ENCODE measurements at regions not wholly inside any gene's neighbourhood (a gene's known extent, or its start where the extent isn't known, plus 50 kb on each side); places are given as distances from the start of the nearest gene placed in this dataset.

GRCh38 chrX:128582036-128582435, 529.8 kb upstream of the ACTRT1 start:
- H4K8ac ChIP-seq (ENCODE audit: low read depth, low read length) = no peak overlapping the region
- H3K4me1 ChIP-seq (ENCODE audit: control insufficient read depth in 2 of 2, insufficient read depth in 1 of 2, low read depth in 1 of 2, low read length in 2 of 2) = no peaks in the 10 kb centered on the region
- H3K4me3 ChIP-seq (ENCODE audit: low read length in 2 of 2) = no peak overlapping the region
- H2BK120ac ChIP-seq (ENCODE audit: low read depth, low read length) = no peak overlapping the region
- H2BK12ac ChIP-seq (ENCODE audit: low read length) = no peak overlapping the region
- H3K18ac ChIP-seq (ENCODE audit: low read length) = no peak overlapping the region
- H4K91ac ChIP-seq (ENCODE audit: low read depth, low read length, poor library complexity) = no peak overlapping the region
- no peaks in the 10 kb centered on the region for H3K79me1 ChIP-seq (ENCODE audit: low read depth, low read length)
- H3K9me3 ChIP-seq (replicated peaks in 1 of 2; ENCODE audit: control insufficient read depth in 2 of 2, insufficient read depth in 1 of 2, low read depth in 1 of 2, low read length in 2 of 2) = no peaks in the 10 kb centered on the region
- H3K36me3 ChIP-seq (replicated peaks in 1 of 2; ENCODE audit: control insufficient read depth in 2 of 2, insufficient read depth in 2 of 2, low read length in 2 of 2) = no peaks in the 10 kb centered on the region
- no peak for DNase-seq (ENCODE audit: low spot score)
- H3K27ac ChIP-seq (replicated peaks; ENCODE audit: low read length) = no peak overlapping the region
- no peak overlapping the region for H2BK5ac ChIP-seq (ENCODE audit: low read length)
- H3K4me2 ChIP-seq (ENCODE audit: insufficient read depth, low read length, poor library complexity, severe bottlenecking) = no peak overlapping the region
- WGBS, 2 donors (ENCODE audit: extremely low coverage in 2 of 2, insufficient read length in 2 of 2, insufficient replicate concordance in 1 of 2) = no CpG with 5 or more reads among the region's 6 CpGs
- H3K14ac ChIP-seq (ENCODE audit: low read length) = no peak overlapping the region
- H3K4ac ChIP-seq (ENCODE audit: low read length) = no peak overlapping the region
- H2AK5ac ChIP-seq (ENCODE audit: low read depth, low read length) = no peak overlapping the region
- no peak overlapping the region for H2BK15ac ChIP-seq (ENCODE audit: low read length)
- no peaks in the 10 kb centered on the region for H3K27me3 ChIP-seq (ENCODE audit: control insufficient read depth in 3 of 3, insufficient read depth in 3 of 3, low read depth in 1 of 3, low read length in 3 of 3)
- H3K9ac ChIP-seq (ENCODE audit: low read depth, low read length, poor library complexity) = no peak overlapping the region
- H2AFZ ChIP-seq (ENCODE audit: low read length) = no peak overlapping the region
- H3K23ac ChIP-seq (ENCODE audit: low read depth, low read length, poor library complexity) = no peak overlapping the region

GRCh38 chrX:128581615-128582014, 529.4 kb upstream of the ACTRT1 start:
- no peak overlapping the region for H4K91ac ChIP-seq (ENCODE audit: low read depth, low read length, poor library complexity)
- no peaks in the 10 kb centered on the region for H3K4me1 ChIP-seq (ENCODE audit: control insufficient read depth in 2 of 2, insufficient read depth in 1 of 2, low read depth in 1 of 2, low read length in 2 of 2)
- WGBS, 2 donors (ENCODE audit: extremely low coverage in 2 of 2, insufficient read length in 2 of 2, insufficient replicate concordance in 1 of 2) = no CpG with 5 or more reads among the region's 2 CpGs
- H2BK5ac ChIP-seq (ENCODE audit: low read length) = no peak overlapping the region
- DNase-seq (ENCODE audit: low spot score) = no peak
- H3K4ac ChIP-seq (ENCODE audit: low read length) = no peak overlapping the region
- no peak overlapping the region for H3K27ac ChIP-seq (replicated peaks; ENCODE audit: low read length)
- no peak overlapping the region for H3K18ac ChIP-seq (ENCODE audit: low read length)
- H3K79me1 ChIP-seq (ENCODE audit: low read depth, low read length) = no peaks in the 10 kb centered on the region
- H3K14ac ChIP-seq (ENCODE audit: low read length) = no peak overlapping the region
- H3K4me3 ChIP-seq (ENCODE audit: low read length in 2 of 2) = no peak overlapping the region
- no peaks in the 10 kb centered on the region for H3K27me3 ChIP-seq (ENCODE audit: control insufficient read depth in 3 of 3, insufficient read depth in 3 of 3, low read depth in 1 of 3, low read length in 3 of 3)
- no peak overlapping the region for H2AFZ ChIP-seq (ENCODE audit: low read length)
- no peak overlapping the region for H2AK5ac ChIP-seq (ENCODE audit: low read depth, low read length)
- H2BK12ac ChIP-seq (ENCODE audit: low read length) = no peak overlapping the region
- H4K8ac ChIP-seq (ENCODE audit: low read depth, low read length) = no peak overlapping the region
- H3K9me3 ChIP-seq (replicated peaks in 1 of 2; ENCODE audit: control insufficient read depth in 2 of 2, insufficient read depth in 1 of 2, low read depth in 1 of 2, low read length in 2 of 2) = no peaks in the 10 kb centered on the region
- no peak overlapping the region for H3K23ac ChIP-seq (ENCODE audit: low read depth, low read length, poor library complexity)
- no peaks in the 10 kb centered on the region for H3K36me3 ChIP-seq (replicated peaks in 1 of 2; ENCODE audit: control insufficient read depth in 2 of 2, insufficient read depth in 2 of 2, low read length in 2 of 2)
- no peak overlapping the region for H2BK120ac ChIP-seq (ENCODE audit: low read depth, low read length)
- no peak overlapping the region for H3K4me2 ChIP-seq (ENCODE audit: insufficient read depth, low read length, poor library complexity, severe bottlenecking)
- H2BK15ac ChIP-seq (ENCODE audit: low read length) = no peak overlapping the region
- H3K9ac ChIP-seq (ENCODE audit: low read depth, low read length, poor library complexity) = no peak overlapping the region

- Histone ChIP-seq H3K4me1 (ENCODE audit: control insufficient read depth in 2 of 2, insufficient read depth in 1 of 2, low read depth in 1 of 2, low read length in 2 of 2) (no peaks in the 10 kb centered on the region), H3K9ac (ENCODE audit: low read depth, low read length, poor library complexity) (no peak overlapping the region), H3K4me3 (ENCODE audit: low read length in 2 of 2) (no peak overlapping the region), H3K4ac (ENCODE audit: low read length) (no peak overlapping the region), H3K27me3 (ENCODE audit: control insufficient read depth in 3 of 3, insufficient read depth in 3 of 3, low read depth in 1 of 3, low read length in 3 of 3) (no peaks in the 10 kb centered on the region), H2BK12ac (ENCODE audit: low read length) (no peak overlapping the region), H3K14ac (ENCODE audit: low read length) (no peak overlapping the region), H3K4me2 (ENCODE audit: insufficient read depth, low read length, poor library complexity, severe bottlenecking) (no peak overlapping the region), H4K8ac (ENCODE audit: low read depth, low read length) (no peak overlapping the region), H3K18ac (ENCODE audit: low read length) (no peak overlapping the region), H3K23ac (ENCODE audit: low read depth, low read length, poor library complexity) (no peak overlapping the region), H2AK5ac (ENCODE audit: low read depth, low read length) (no peak overlapping the region), H4K91ac (ENCODE audit: low read depth, low read length, poor library complexity) (no peak overlapping the region), H3K79me1 (ENCODE audit: low read depth, low read length) (no peaks in the 10 kb centered on the region), H2BK120ac (ENCODE audit: low read depth, low read length) (no peak overlapping the region), H2AFZ (ENCODE audit: low read length) (no peak overlapping the region), H3K36me3 (replicated peaks in 1 of 2; ENCODE audit: control insufficient read depth in 2 of 2, insufficient read depth in 2 of 2, low read length in 2 of 2) (no peaks in the 10 kb centered on the region), H2BK5ac (ENCODE audit: low read length) (no peak overlapping the region), H3K9me3 (replicated peaks in 1 of 2; ENCODE audit: control insufficient read depth in 2 of 2, insufficient read depth in 1 of 2, low read depth in 1 of 2, low read length in 2 of 2) (no peaks in the 10 kb centered on the region), H3K27ac (replicated peaks; ENCODE audit: low read length) (no peak overlapping the region), H2BK15ac (ENCODE audit: low read length) (no peak overlapping the region)
- WGBS, 2 donors (ENCODE audit: extremely low coverage in 2 of 2, insufficient read length in 2 of 2, insufficient replicate concordance in 1 of 2) = no CpG with 5 or more reads among the region's 5 CpGs
- DNase-seq (ENCODE audit: low spot score) = no peak
Measured at GRCh38 chrX:128543114-128543513, 490.9 kb upstream of the ACTRT1 start.

- Histone ChIP-seq H3K9me3 (replicated peaks in 1 of 2; ENCODE audit: control insufficient read depth in 2 of 2, insufficient read depth in 1 of 2, low read depth in 1 of 2, low read length in 2 of 2) (no peaks in the 10 kb centered on the region), H2AK5ac (ENCODE audit: low read depth, low read length) (no peak overlapping the region), H3K4me1 (ENCODE audit: control insufficient read depth in 2 of 2, insufficient read depth in 1 of 2, low read depth in 1 of 2, low read length in 2 of 2) (no peaks in the 10 kb centered on the region), H4K8ac (ENCODE audit: low read depth, low read length) (no peak overlapping the region), H3K27me3 (ENCODE audit: control insufficient read depth in 3 of 3, insufficient read depth in 3 of 3, low read depth in 1 of 3, low read length in 3 of 3) (no peaks in the 10 kb centered on the region), H3K18ac (ENCODE audit: low read length) (no peak overlapping the region), H3K4ac (ENCODE audit: low read length) (no peak overlapping the region), H2BK12ac (ENCODE audit: low read length) (no peak overlapping the region), H4K91ac (ENCODE audit: low read depth, low read length, poor library complexity) (no peak overlapping the region), H3K14ac (ENCODE audit: low read length) (no peak overlapping the region), H2BK120ac (ENCODE audit: low read depth, low read length) (no peak overlapping the region), H3K23ac (ENCODE audit: low read depth, low read length, poor library complexity) (no peak overlapping the region), H3K4me2 (ENCODE audit: insufficient read depth, low read length, poor library complexity, severe bottlenecking) (no peak overlapping the region), H3K9ac (ENCODE audit: low read depth, low read length, poor library complexity) (no peak overlapping the region), H3K4me3 (ENCODE audit: low read length in 2 of 2) (no peak overlapping the region), H3K79me1 (ENCODE audit: low read depth, low read length) (no peaks in the 10 kb centered on the region), H3K27ac (replicated peaks; ENCODE audit: low read length) (no peak overlapping the region), H2BK5ac (ENCODE audit: low read length) (no peak overlapping the region), H2AFZ (ENCODE audit: low read length) (no peak overlapping the region), H2BK15ac (ENCODE audit: low read length) (no peak overlapping the region), H3K36me3 (replicated peaks in 1 of 2; ENCODE audit: control insufficient read depth in 2 of 2, insufficient read depth in 2 of 2, low read length in 2 of 2) (no peaks in the 10 kb centered on the region)
- WGBS, 2 donors (ENCODE audit: extremely low coverage in 2 of 2, insufficient read length in 2 of 2, insufficient replicate concordance in 1 of 2) = no CpG with 5 or more reads among the region's 3 CpGs
- DNase-seq (ENCODE audit: low spot score) = no peak
Measured at GRCh38 chrX:128518508-128518907, 466.3 kb upstream of the ACTRT1 start.
